NCI-H2196 (cell line): ENCODE measurements at regions not wholly inside any gene's neighbourhood (a gene's known extent, or its start where the extent isn't known, plus 50 kb on each side); places are given as distances from the start of the nearest gene placed in this dataset.

ENCODE experiments used
- DNase-seq: peaks from one replicate; lab custom pipeline; 2025; ENCODE audit not compliant: unreplicated experiment; lab: John Stamatoyannopoulos, UW

DNA sequence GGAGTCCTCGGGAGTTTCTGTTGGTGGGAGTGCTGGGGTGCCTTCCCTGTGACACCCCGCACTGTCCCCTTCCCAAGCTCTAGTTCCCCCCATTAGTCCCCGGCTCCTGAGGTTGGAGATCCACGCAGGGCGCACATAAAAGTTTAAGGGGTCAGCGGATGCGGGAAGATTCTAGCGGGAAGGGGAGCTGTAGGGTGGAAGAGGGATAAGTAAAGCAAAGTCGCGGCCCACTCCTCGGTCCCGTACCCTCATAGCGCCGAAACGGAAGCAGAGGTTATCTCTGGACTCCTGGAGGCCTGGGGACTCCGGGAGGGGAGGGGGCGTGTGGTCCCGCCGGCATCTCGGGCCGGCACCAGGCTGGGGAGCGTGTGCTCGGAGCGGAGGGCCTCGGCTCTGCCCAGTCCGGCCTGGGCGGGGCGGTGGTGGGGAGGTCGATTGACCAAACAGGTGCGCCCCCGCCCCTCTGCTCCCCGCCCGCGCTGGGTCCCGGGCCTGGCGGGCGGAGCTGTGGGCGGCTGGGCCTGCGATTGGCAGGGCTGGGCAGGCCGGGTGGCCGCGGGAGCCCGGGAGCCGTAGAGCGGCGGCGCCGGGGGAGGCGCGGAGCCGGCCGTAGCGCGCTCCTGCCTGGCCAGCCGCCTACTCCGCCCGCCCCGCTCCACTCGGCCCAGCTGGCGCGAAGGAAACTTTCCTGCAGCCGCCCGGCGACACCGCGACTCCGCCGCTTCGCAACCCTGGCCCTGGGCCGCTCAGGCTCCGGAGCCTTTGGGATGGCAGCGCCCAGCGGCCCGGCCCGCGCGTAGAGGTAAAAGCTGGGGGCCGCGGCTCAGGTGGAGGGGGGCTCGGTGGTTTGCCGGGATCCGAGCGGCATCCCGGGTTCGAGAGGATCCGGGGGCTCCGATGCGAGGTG, 52.2 kb upstream of the DAB2IP start:
- peak; percentile 84 for DNase-seq

DNA sequence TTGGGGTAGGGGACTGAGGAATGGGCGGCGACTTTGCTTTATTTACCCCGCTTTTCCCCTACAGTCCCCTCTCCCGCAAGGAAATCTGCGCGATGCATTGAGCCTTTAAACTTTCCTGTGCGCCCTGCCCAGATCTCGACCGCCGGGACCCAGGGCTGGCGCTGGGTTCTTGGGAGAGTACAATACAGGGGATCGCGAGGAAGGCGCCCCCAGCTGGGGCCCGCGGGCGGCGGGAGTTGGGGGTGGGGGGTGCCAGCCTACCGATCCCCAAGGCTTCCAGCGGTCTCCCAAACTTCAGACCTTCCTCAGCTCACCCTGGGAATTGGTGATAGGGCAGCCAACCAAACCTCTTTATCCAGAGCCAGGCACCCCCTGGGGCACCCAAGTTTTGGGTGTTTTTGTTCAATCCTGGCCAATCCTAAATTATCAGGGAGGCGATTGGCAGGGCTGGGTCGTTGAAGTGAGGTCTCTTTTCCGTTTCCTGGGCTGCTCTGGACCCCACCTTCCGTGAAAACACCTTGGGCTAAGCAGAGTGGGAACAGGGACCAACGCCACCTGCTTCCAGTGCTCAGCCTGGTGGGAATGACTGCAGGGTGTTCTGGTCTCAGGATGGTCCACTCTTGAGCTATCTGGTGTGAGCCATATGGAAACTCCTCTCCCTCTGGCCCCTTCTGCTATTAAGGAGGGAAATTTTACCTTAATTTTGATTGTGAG, 51.4 kb upstream of the DAB2IP start:
- DNase-seq: no peak

DNA sequence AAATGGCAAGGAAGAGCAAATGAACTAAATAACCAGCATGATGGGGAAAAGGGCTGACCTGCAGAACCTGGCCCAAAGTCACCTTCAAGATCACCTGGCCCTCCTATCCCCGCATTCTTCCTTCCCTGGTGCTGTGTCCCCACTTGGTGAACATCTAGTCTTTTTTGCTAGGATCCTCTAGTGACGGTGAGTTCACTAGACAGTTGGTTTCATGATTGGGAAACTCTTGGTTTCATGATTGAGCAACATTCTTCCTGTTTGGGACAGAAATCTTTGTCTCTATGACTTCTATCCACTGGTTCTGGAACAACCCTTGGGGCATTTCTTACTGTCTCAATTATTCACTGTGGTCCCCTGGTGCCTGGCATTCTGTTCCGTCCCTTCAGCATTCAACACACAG, 50.2 kb upstream of the DAB2IP start:
- no peak for DNase-seq
